GM18867 (cell line): ENCODE measurements at regions not wholly inside any gene's neighbourhood (a gene's known extent, or its start where the extent isn't known, plus 50 kb on each side); places are given as distances from the start of the nearest gene placed in this dataset.
"Not testable (repeated sequence)": the region's sequence is repeated elsewhere in the genome, so short reads cannot be mapped to it uniquely, and the experiment has no call there.

Experiments
- ATAC-seq: cut with Tn5 transposase; IDR thresholded peaks from one replicate; pipeline ENCODE4 v1.9.1; 2021; ENCODE audit warnings: mild to moderate bottlenecking, moderate library complexity; ENCODE audit not compliant: unreplicated experiment

DNA sequence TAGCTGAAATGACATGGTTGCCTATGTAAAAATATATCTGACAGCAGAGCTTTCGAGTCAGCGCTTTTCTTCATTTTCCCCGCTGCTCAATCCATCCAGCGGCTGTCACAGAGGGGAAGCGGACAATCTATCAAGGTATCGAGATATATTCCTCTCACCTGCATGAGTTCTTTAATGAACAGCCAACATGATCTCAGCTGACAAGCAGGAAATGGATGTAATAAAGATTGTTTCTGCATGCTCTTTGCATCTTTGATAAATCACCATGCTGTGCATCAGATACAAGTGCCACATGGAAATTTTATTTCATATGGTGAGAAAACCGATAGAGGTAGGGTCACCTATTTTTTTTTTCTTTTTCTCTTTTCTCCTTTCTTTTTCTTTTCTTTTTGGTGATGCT is 602.3 kb upstream of the MMS22L start:
- ATAC-seq, result no peak

DNA sequence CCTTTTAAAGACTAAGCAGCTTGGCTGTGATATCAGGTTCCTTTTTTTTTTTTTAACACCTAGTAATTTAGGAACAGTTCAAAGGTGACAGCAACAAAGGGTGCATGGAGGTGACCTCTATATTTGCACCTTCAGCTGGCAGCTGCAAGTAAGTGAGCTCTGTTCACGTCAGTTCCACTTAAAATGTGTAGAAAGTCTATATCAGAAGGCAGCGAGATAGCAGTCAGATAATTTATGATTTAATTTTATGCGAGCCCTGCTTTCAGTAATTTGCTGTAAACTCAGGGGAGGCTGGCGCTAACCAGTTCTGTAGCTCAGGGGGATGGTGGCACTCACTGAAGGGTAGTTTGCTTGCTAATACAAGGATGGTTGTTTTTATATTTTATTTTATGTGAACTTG is 602.8 kb upstream of the MMS22L start:
- ATAC-seq, result no peak

DNA sequence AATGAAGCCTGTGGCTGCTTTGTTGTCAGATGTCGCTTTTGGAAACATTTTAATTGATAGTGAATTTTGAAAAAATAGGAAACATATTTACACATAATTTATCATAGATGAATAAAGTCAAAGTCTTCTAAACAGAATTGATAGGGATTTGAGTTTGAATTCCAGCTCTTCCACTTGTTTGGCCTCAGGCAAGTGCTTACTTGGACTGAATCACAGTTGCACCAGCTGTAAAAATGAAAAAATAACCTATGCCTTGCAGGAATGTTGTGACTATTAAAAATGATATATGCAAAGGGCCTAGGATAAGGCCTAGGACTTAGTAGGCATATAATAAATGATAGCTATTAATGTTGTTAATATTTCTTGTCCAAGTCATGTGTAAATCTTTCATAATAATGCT is 618.5 kb upstream of the MMS22L start:
- no peak for ATAC-seq

DNA sequence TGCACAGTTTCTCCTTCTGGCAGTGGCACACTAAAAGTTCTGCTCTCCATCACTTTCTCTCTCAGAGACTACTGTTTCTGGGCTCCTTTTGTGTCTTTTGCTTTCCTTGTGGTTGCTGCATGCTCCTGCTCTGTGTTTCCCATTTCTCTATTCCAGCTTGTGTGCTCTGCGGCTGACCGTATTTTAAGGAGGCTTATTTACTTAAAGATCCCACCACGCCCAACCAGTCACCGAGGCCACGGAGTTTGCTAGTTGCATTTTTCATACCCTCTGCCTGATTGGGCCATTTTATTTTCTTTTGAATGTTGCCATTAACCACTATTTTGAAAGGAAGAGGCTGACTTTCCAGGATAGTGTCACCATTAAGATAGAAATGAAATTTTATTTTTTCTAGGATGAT is 626.4 kb upstream of the MMS22L start:
- no peak for ATAC-seq

DNA sequence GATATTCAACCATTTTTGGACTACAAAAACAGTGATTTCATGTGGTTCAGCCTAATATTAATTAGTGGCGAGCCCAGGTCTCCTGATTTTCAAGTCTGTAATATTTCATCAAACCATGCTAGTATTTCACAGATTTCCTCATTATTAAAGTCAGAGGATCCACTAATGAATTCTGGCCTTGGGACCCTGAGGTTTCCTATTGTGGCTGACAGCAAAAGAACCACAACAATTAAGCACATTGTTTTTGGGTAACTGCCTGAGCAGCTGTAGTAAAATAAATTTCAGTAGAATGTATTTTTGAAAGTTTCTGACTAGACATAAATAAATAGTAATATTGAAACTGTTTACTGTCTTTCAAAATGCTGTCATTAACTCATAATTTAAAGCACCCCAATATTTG is 630.7 kb upstream of the MMS22L start:
- no peak for ATAC-seq

DNA sequence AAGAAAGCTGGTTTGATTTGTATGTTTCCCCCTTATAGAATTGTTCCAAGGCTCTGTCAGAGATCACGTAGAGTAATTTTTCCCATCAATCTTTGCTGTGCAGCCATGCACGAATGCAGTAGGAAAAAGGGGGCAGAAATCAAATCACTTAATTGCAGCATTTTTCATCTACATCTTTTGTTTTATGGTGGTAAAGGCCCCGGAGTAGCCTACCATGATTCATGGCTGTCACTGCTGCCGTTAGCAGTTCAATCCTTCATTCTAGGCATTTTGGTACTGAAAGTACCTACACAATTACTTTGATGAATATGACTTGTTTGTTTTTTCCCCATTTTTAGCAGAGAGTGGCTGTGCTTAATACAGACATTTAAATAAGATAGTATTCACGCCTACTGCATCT is 631.9 kb upstream of the MMS22L start:
- ATAC-seq, result no peak

DNA sequence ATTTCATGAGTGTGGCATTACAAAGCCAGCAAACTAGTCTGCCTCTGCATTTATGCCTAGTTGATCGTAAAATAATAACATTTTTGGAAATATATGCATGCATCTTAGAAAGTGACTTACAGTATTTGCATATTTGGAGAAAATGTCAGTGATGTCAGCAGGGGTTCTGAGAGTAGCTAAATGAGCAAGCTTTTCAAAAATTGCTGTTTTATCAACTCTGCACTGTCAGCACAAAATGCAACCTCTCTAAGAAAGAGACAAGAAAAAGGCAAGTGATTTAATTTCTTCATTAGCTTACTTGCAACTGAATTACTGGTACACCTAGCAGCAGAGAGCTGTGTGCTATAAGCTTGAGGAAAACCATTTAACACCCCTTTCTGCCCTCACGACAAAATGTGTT is 632.5 kb upstream of the MMS22L start:
- ATAC-seq, result no peak

DNA sequence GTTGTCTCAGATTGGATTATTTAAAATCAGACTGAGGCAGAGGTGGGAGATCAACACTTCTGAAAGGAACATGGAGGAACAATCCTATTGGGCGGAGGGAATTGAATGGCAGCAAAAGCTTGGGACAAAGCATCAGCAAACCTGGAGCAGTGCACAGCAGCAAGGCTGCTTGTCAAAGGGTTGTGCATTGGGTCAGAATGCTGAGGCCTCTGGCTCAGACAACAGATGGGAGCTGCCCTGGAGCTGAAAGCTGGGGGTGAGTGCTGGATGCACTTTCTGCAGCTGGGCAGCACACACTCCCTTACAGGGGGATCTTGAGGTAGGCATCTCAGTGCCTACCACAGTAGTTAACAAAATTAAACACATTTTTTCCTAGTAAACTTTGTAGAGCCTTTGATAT is 634.4 kb upstream of the MMS22L start:
- no peak for ATAC-seq

DNA sequence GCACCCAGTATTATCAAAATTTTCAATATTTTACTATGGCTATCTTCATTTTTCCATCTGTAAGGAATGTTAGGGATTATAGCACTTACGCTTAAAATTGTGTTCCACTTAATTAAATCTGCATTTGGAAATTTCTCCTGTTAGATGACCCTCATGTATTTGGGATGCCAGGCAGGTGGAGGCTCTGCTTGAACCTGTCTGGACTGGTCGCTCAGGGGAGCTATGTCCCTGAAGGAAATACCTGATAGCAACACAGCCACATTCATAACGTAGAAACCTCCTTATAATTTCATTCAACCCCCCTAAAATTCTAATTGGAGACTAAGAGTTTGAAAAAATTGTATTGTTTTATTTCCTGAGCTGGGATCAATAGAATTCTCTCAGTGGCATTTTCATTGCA is 636.0 kb upstream of the MMS22L start:
- ATAC-seq, result no peak

DNA sequence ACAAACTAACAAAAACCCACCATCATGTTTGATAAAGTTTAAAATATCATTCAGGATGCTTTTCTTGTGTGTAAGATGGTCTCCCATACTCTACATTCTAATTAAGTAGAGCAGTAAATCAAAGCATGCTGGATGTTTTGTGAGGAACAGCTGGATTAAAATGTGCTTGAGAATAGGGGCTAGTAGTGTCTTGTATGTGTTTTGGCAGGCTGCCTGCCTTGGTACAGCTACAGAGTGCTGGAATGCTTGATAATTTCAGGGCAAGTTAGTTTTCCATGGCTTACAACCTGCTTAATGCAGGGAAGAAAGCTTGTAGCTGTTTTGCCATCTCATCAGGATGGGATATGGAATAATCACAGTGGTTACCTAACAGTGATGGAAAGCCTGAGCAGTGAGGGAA is 636.6 kb upstream of the MMS22L start:
- no peak for ATAC-seq

DNA sequence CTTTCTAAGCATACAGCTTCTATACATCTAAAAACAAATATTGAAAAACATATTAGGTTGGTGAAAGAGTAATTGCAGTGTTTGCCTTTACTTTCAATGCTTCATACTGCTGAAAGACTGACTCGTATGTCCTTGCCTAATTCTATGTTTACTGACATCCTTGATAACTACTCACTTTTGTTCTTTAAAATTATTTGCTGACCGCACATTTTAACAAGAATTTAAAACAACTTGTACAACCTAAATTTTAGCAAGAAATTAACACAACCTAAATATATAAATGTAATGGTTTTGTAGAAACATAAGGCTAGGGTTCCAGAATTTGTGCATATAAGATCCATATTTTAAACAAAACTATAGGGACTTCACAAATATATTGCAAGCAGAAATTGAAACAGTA is 640.2 kb upstream of the MMS22L start:
- no peak for ATAC-seq

DNA sequence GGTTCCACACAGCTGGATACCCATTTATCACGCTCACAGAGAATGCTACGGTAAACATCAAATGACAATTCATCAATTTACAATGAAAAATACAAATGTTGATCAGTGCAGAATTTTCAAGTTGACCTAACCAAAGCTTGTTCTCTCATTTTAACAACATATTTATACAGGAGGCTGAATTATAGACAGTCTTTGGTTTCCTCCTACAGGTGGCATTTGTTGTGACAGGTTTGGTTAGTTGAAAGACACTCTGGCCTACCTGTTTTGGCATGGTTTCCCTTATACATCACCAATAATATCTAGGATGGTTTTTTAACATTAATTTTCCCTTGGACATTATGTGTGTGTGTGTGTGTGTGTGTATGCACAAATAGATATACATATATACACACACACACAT is 642.5 kb upstream of the MMS22L start:
- ATAC-seq, result no peak

DNA sequence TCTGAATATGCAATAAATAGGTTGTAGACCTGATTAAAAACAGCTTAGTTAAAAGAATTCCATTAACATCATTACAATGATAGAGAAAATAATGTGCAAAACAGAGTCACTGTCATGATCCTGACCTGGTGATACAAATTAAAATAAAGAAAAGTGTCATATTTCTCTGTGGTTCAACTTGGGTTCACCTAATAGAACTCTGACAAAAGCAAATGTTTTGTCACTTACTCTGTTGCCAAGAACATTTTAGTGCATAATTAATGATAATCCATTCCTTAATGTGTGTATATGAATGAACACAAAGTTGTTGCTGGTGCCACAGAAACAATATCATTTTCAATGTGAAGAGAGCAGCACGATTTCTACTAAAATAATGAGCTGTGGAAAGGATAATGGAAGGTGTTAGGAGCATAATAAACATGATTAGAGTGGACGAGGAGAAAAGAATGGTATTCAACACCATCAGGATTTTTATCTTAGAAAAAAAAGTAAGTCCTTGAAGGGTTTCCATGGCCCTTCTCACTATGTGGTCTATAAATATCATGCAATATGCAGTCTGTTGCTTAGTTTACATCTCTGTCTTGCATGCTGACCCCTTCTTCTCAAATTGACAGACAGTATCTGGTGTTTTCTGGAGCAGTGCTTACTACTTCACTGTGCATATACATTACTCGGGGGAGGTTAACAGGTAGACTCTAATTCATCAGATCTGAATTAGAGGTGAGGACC is 656.6 kb upstream of the MMS22L start:
- no peak for ATAC-seq

DNA sequence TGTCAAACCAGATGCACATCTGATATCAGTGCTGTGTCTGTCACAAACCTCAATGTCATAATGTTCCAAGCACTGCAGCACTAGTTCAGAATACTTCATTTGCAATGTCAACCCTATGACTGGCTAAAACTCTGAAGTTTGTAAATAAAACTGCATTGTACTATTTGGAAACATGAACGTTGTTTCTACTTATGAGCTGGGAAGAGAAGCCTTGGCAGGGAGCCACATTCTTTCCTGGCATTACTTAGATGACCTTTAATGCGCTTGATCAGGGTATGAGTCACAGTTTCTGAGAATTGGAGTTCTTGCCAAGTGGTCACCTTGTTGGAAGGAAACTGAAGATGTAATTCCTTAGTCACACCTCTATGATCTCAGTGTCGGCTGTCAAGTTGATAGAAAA is 664.8 kb upstream of the MMS22L start:
- ATAC-seq, result no peak

DNA sequence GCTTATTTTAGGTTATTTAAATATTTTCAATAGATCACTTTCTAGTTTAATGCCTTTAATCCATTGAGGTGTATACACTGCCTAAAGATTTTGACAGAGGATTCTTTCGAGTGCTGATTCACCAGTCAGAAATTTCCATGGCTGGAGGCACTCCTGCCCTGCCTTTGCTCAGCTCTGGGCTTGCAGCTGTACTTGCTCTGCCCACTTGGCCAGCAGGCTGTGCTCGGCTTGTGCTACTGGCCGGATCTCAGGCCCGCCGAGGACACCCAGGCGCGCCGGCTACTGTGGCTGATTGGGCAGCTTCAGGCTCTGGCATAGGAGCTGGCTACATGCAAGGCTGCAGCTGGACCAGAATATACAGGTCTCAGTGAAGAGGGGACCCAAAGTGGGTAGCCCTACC is 675.1 kb upstream of the MMS22L start:
- no peak for ATAC-seq

DNA sequence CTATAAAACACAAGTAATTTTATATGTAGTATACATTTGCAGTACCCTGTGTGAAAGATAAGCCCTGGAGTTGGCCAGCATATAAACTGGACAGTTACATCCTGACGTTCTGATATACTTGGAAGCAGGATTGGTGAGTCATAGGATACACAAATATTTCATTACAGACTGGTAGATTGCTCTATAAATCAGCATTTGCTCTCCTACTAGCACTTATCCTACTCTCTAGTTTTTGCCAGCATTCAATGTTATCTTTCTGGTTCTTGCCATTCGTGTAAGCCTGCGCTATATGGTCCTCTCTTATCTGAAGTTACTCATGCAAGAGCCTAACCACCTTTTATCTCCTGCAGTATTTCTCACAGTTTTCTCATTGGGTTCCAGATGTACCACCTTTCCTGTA is 680.2 kb upstream of the MMS22L start:
- ATAC-seq, result no peak

DNA sequence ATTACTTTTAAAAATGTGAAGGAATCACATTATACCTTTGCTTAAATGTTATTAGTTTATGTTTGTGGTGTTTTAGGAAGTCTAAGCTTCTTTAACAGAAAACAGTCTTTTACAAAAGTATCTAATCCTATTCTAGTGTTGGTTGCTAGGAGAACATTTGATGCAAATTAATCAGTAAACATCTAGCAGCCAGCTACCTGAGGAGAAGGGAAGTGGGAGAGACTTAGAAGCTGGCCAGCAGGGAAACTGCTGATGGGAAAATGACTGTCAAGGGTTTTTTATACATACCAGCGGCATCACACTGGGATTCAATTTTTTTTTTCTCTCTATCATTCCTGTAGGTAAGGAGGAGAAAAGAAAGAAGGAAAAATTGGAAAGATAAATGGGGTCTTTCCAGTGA is 686.0 kb upstream of the MMS22L start:
- ATAC-seq, result no peak

DNA sequence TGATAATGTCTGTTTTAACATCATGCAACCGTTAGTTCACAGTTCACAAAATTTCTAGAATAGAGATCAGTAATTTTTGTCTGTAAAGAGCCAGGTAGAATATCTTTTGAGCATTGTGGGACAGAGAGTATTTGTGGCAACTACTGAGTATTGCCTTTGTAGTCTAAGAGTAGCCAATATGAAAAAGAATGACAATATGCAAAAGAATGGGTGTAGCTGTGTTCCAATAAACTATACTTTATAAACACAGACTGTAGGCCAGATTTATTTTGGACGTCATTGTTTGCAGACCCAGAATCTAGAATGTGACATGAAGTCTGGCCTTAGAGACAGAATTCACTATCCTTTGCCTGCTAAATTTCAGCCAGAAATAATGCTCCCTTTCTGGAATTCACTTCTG is 694.1 kb upstream of the MMS22L start:
- no peak for ATAC-seq

DNA sequence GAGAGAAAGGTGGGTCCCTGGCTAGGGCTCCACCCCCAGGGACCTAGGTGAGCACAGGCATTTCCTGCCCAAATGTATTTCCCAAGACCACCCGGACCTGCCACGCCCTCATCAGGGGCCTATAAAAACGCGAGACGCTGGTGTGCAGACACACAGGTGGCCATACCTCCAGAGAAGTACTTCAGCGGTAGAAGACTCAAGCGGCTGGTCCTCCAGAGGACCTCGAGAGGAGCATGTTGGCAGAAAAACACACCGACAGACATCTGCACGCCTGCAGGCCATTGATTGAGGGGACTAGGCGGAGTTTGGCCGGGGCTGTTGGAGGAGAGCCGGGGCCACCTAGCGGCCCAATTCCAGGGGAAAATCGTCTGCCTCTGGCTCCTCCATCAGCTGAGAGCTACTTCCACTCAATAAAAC is 695.8 kb upstream of the MMS22L start:
- ATAC-seq, result no peak

DNA sequence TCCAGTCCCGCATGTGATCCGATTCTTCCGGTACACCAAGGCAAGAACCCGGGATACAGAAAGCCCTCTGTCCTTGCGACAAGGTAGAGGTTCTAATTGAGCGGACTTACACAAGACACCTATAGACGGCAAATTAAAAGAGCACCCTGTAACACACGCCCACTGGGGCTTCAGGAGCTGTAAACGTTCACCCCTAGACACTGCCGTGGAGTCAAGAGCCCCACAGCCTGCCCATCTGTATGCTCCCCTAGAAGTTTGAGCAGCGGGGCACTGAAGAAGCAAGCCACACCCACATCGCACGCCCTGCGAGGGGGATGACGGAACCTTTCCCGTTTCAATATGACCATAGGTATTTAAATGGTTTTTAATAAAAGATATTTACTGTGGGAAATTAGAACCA is 696.3 kb upstream of the MMS22L start:
- ATAC-seq, result not testable (repeated sequence)

DNA sequence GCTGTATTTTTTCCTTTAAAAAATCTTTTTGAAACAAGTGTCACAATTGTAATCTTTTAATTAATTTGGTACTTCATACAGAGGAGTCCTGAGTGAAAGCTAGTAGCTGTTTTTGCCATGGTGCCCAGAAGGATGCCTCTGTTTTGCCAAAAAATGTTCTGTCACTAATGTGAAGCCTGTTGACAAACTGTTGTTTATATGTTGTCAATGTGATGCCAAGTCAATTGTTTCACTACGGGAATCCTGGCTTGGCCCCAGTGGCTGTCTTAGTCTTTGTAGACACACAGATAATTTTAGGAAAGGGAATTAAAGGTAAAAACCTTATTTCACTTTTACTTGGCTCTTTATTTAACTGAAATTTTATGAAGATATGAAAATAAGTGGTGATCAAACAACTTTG is 706.4 kb upstream of the MMS22L start:
- ATAC-seq, result no peak

DNA sequence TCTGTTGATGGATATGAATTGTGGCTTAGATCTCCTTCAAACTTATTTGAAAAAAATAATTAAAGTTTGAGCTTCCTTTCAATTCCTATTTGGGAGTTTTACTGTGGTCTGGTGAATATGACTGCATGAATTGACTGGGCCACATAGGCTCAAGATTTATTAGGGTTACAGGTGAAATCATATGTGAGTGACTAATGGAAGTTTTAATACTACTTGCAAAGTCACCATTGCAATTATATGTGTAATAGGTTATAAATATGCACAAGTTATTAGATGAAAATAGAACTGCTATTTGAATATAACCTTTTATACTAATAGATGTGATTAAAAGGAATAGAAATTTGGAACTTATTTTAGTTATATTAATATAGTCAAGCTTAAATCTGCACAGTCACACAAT is 712.1 kb upstream of the MMS22L start:
- no peak for ATAC-seq

DNA sequence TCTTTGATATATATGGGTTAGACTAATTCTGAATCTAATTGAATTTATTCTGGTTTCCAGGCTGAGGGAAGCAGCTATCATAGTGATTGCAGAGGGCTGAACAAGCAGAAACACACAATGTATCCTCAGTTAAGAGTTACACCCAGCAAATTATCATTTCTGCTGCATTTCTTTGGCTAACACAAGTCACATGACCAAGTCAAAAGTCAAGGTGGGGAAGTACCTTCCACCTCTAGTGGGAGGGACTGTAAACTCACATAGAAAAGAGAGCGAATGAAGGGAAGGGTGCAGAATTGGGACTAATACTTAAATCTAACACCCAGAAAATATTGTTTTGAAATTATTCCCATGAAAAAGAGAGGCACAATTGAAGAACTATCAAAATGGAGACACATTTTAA is 719.7 kb upstream of the MMS22L start:
- ATAC-seq, result peak; percentile 47
